Keratinocyte (primary cell): ENCODE measurements at regions not wholly inside any gene's neighbourhood (a gene's known extent, or its start where the extent isn't known, plus 50 kb on each side); places are given as distances from the start of the nearest gene placed in this dataset.
A peak's percentile ranks its signal among the peaks of the same experiment; 100 is the strongest.
"Not testable (repeated sequence)": the region's sequence is repeated elsewhere in the genome, so short reads cannot be mapped to it uniquely, and the experiment has no call there.

Experiments used
- DNase-seq: peaks from one replicate; pipeline ENCODE4 v3.0.0-alpha.2; 2011; ENCODE audit warnings: low read depth, missing footprints, low spot score
- FAIRE-seq: peaks from 2 replicates; lab custom pipeline; 2011; peaks lifted over from hg19 to GRCh38; lab: Jason Lieb, UNC
- H2AFZ ChIP-seq: 2 replicates; pipeline ENCODE4 v1.6.0; 2012; ENCODE audit warnings: low read length, control low read depth, inconsistent platforms; ENCODE audit not compliant: control insufficient read depth
- H3K27ac ChIP-seq: 2 replicates; pipeline ENCODE4 v1.5.1; 2011; ENCODE audit warnings: low read length; ENCODE audit not compliant: control insufficient read depth, insufficient read depth
- H3K27me3 ChIP-seq: 3 replicates; pipeline ENCODE4 v1.6.0; 2011; ENCODE audit warnings: low read length; ENCODE audit not compliant: control insufficient read depth, insufficient read depth; ENCODE audit errors: extremely low read depth
- H3K36me3 ChIP-seq, 2 experiments: 2 replicates in 1 of 2; 3 replicates in 1 of 2; pipeline ENCODE4 v1.5.1; 2011; ENCODE audit warnings: low read length in 2 of 2, mild to moderate bottlenecking in 1 of 2; ENCODE audit not compliant: control insufficient read depth in 2 of 2, insufficient read depth in 2 of 2; ENCODE audit errors: extremely low read depth in 1 of 2
- H3K4me1 ChIP-seq: 3 replicates; pipeline ENCODE4 v1.5.1; 2011; ENCODE audit warnings: low read length; ENCODE audit not compliant: control insufficient read depth, insufficient read depth; ENCODE audit errors: extremely low read depth
- H3K4me2 ChIP-seq: 3 replicates; pipeline ENCODE4 v1.6.0; 2011; ENCODE audit warnings: low read depth, low read length; ENCODE audit not compliant: control insufficient read depth, insufficient read depth; ENCODE audit errors: extremely low read depth
- H3K4me3 ChIP-seq, 3 experiments: fragments of 200-600 bp in 1 of 3; sonication (generic) in 1 of 3; 2 replicates in 2 of 3; 3 replicates in 1 of 3; pipeline ENCODE4 v1.5.1; 2011 to 2016; ENCODE audit warnings: low read length in 3 of 3, mild to moderate bottlenecking in 3 of 3, control low read depth in 2 of 3, inconsistent platforms in 1 of 3, low read depth in 1 of 3, mixed read lengths in 1 of 3, mixed run types in 1 of 3, moderate library complexity in 1 of 3; ENCODE audit not compliant: control insufficient read depth in 2 of 3, insufficient read depth in 2 of 3; ENCODE audit errors: extremely low read depth in 1 of 3
- H3K79me2 ChIP-seq: 2 replicates; pipeline ENCODE4 v1.6.0; 2012; ENCODE audit warnings: low read length; ENCODE audit not compliant: control insufficient read depth, insufficient read depth
- H3K9ac ChIP-seq: 3 replicates; pipeline ENCODE4 v1.6.0; 2011; ENCODE audit warnings: low read length; ENCODE audit not compliant: control insufficient read depth, insufficient read depth; ENCODE audit errors: extremely low read depth
- H3K9me1 ChIP-seq: 3 replicates; pipeline ENCODE4 v1.6.0; 2011; ENCODE audit warnings: low read length; ENCODE audit not compliant: control insufficient read depth, insufficient read depth; ENCODE audit errors: extremely low read depth
- H3K9me3 ChIP-seq: 2 replicates; pipeline ENCODE4 v1.5.1; 2012; ENCODE audit warnings: low read depth, low read length; ENCODE audit not compliant: control insufficient read depth
- H4K20me1 ChIP-seq: 3 replicates; pipeline ENCODE4 v1.6.0; 2011; ENCODE audit warnings: low read length; ENCODE audit not compliant: control insufficient read depth, insufficient read depth; ENCODE audit errors: extremely low read depth
- EZH2 ChIP-seq: IDR thresholded peaks from one replicate; pipeline ENCODE4 v1.6.1; 2012; ENCODE audit warnings: inconsistent platforms, mild to moderate bottlenecking, low read length, moderate library complexity
- dilution Hi-C: fragments of 300-500 bp; cut with MboI; formaldehyde crosslinking; loops from one replicate; pipeline ENCODE4 v1.7.0; 2020; ENCODE audit warnings: low sequenced_read_pairs; ENCODE audit not compliant: extremely low pct_ligation_motif_present
- TF ChIP-seq, protein P1 (sequence below), 3 experiments: IDR thresholded peaks in 1 of 3; conservative IDR thresholded peaks in 1 of 3; optimal IDR thresholded peaks in 1 of 3; 2 replicates in 2 of 3; 3 replicates in 1 of 3; pipeline versions ENCODE3 to v1.5.1; 2011; ENCODE audit warnings: low read length in 3 of 3, mild to moderate bottlenecking in 3 of 3, moderate library complexity in 2 of 3, control low read depth in 1 of 3, inconsistent platforms in 1 of 3; ENCODE audit not compliant: insufficient read depth in 2 of 3; ENCODE audit errors: extremely low read depth in 1 of 3

GRCh38 chr5:174937201-174938123 is 213.1 kb downstream of the MSX2 start:
- Histone ChIP-seq H3K4me3 (no peak overlapping the region), H3K79me2 (no peaks in the 10 kb centered on the region), H3K27me3 (no peaks in the 10 kb centered on the region), H3K9ac (no peak overlapping the region), H3K27ac (no peak overlapping the region), H4K20me1 (no peaks in the 10 kb centered on the region), H3K4me2 (no peak overlapping the region), H3K4me1 (no peaks in the 10 kb centered on the region), H3K9me1 (no peaks in the 10 kb centered on the region), H3K36me3 (no peaks in the 10 kb centered on the region), H3K9me3 (no peaks in the 10 kb centered on the region), H2AFZ (no peak overlapping the region)
- no peak for DNase-seq
- dilution Hi-C loops = no loop called here
- FAIRE-seq = no peak
- TF ChIP-seq EZH2 = no peak
- TF ChIP-seq, protein P1, sequence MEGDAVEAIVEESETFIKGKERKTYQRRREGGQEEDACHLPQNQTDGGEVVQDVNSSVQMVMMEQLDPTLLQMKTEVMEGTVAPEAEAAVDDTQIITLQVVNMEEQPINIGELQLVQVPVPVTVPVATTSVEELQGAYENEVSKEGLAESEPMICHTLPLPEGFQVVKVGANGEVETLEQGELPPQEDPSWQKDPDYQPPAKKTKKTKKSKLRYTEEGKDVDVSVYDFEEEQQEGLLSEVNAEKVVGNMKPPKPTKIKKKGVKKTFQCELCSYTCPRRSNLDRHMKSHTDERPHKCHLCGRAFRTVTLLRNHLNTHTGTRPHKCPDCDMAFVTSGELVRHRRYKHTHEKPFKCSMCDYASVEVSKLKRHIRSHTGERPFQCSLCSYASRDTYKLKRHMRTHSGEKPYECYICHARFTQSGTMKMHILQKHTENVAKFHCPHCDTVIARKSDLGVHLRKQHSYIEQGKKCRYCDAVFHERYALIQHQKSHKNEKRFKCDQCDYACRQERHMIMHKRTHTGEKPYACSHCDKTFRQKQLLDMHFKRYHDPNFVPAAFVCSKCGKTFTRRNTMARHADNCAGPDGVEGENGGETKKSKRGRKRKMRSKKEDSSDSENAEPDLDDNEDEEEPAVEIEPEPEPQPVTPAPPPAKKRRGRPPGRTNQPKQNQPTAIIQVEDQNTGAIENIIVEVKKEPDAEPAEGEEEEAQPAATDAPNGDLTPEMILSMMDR (optimal IDR thresholded peaks at IDR 0.05 in 1 of 3, IDR thresholded peaks at IDR 0.05 in 1 of 3, conservative IDR thresholded peaks at IDR 0.05 in 1 of 3; ENCODE audit: extremely low read depth in 1 of 3, insufficient read depth in 2 of 3, low read length in 3 of 3) = no peak

DNA sequence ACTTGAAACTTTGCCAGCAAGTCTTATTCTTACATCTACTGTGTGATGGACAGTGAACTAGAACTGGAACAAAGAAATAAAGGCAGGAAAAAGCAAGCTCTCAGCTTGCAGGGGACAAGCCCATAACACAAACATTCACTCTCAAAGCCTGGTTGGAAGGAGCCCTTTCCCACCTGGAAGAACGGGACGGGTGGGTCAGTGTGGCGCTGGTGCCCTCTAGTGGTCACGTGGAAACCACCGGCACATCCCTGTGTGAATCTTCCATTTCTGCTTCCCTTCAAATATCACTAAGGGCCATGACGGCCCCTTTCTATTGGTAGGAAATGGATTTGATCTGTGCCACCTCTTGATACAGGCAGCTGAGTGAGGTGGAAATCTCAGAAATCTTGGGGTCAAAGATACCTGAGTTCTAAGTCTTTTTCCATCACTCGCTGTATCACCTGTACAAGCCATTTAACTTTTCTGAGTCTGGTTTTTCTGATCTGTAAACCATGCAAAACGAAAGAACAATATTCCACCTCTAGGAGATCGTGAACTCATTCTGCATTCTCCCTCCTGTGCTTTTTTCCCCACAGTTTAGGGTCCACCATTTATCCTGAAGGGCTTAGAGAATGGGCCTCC is 211.6 kb downstream of the MSX2 start:
- FAIRE-seq (peak; percentile 63), DNase-seq (no peak)
- Histone ChIP-seq H2AFZ (no peak overlapping the region), H3K9me1 (no peaks in the 10 kb centered on the region), H3K9me3 (no peaks in the 10 kb centered on the region), H4K20me1 (no peaks in the 10 kb centered on the region), H3K4me3 (no peak overlapping the region), H3K27me3 (no peaks in the 10 kb centered on the region), H3K4me2 (no peak overlapping the region), H3K27ac (no peak overlapping the region), H3K79me2 (no peaks in the 10 kb centered on the region), H3K36me3 (no peaks in the 10 kb centered on the region), H3K4me1 (no peaks in the 10 kb centered on the region), H3K9ac (no peak overlapping the region)
- dilution Hi-C loops = no loop called here
- TF ChIP-seq, protein P1 (optimal IDR thresholded peaks at IDR 0.05 in 1 of 3, IDR thresholded peaks at IDR 0.05 in 1 of 3, conservative IDR thresholded peaks at IDR 0.05 in 1 of 3; ENCODE audit: extremely low read depth in 1 of 3, insufficient read depth in 2 of 3, low read length in 3 of 3) = peak; percentile 90 to 97 (median 95)
- no peak for TF ChIP-seq EZH2

- H3K79me2 ChIP-seq, H3K9ac ChIP-seq, H3K4me2 ChIP-seq, H3K4me3 ChIP-seq, DNase-seq, H3K9me3 ChIP-seq, FAIRE-seq, H3K9me1 ChIP-seq, dilution Hi-C loops, H2AFZ ChIP-seq, H3K27ac ChIP-seq, H4K20me1 ChIP-seq, H3K36me3 ChIP-seq, H3K4me1 ChIP-seq, H3K27me3 ChIP-seq: not testable (repeated sequence)
These were observed 206.7 kb downstream of the MSX2 start for GRCh38 chr5:174931033-174931432.
